ENCODE measurements at regions not wholly inside any gene's neighbourhood (a gene's known extent, or its start where the extent isn't known, plus 50 kb on each side); places are given as distances from the start of the nearest gene placed in this dataset.

DNA sequence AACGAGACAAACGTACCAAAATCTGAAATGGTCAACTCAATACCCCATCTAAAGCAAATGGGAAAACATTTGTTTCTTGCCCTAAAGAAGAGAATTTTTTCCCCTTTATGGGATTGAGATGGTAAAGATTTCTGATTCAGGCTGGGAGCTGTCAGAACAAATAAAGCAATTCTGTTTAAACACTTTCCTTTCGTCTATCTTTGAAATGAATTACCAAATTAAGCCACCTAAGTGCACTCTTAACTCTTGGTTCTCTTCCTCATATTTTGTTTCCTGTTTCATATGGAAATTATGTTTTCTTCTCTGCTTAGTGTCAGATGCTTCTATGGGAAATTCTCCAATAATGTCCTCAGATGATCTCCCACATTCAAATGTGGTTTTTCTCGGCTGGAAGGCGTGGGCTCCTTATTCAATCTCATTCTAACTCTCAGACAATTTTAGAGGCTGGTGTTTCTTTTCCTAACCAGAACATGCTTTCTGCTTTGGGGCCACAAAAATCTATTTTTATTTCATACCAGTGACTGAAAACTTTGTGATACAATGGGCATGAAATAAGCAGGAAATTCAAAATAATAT, 50.3 kb upstream of the HPF1 start (continued):
- no peak for TF ChIP-seq CBX5 (IDR thresholded peaks at IDR 0.05; ENCODE audit: low read depth)
- no peak for TF ChIP-seq BRCA1 (IDR thresholded peaks at IDR 0.05; ENCODE audit: low read depth, low read length)
- TF ChIP-seq, protein P1, sequence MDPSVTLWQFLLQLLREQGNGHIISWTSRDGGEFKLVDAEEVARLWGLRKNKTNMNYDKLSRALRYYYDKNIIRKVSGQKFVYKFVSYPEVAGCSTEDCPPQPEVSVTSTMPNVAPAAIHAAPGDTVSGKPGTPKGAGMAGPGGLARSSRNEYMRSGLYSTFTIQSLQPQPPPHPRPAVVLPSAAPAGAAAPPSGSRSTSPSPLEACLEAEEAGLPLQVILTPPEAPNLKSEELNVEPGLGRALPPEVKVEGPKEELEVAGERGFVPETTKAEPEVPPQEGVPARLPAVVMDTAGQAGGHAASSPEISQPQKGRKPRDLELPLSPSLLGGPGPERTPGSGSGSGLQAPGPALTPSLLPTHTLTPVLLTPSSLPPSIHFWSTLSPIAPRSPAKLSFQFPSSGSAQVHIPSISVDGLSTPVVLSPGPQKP (IDR thresholded peaks at IDR 0.05; ENCODE audit: low read depth, low read length): no peak

Measured in GM12878 (cell line).